HCT116 (cell line): ENCODE measurements at regions not wholly inside any gene's neighbourhood (a gene's known extent, or its start where the extent isn't known, plus 50 kb on each side); places are given as distances from the start of the nearest gene placed in this dataset.

ENCODE experiments used
- ATAC-seq: fragments of 200-7000 bp; cut with Tn5 transposase; 2 replicates; pipeline ENCODE4 v1.9.1; 2020; ENCODE audit warnings: mild to moderate bottlenecking, moderate library complexity
- BruUV-seq: library from RNA; stranded (reverse); fragments of 400-500 nt; replicated peaks from 2 replicates; lab custom pipeline; 2021; lab: Mats Ljungman, UMichigan
- CTCF ChIA-PET: fragments of 300-600 bp; sonication (Branson Sonifier 250); formaldehyde crosslinking; loops from one replicate; lab custom pipeline; 2021; ENCODE audit warnings: antibody characterized with exemption; lab: Charles Lee
- POLR2A ChIA-PET: fragments of 300-600, 350-600 bp; sonication (Branson Sonifier 250); formaldehyde crosslinking; loops from one replicate; lab custom pipeline; 2021; ENCODE audit warnings: antibody characterized with exemption; lab: Charles Lee
- RAD21 ChIA-PET, 2 experiments: fragments of 300-600 bp; sonication (Branson Sonifier 250); formaldehyde crosslinking; loops; one replicate each; lab custom pipeline; 2023; ENCODE audit warnings: low total read pairs in 2 of 2; ENCODE audit not compliant: uncharacterized antibody in 2 of 2, unreplicated experiment in 2 of 2, low non-redundant PET in 1 of 2; lab: Charles Lee
- DNase-seq: peaks from one replicate; pipeline ENCODE4 v3.0.0-alpha.2; 2010; ENCODE audit warnings: low read depth, low spot score
- H2AFZ ChIP-seq: fragments of 200-600 bp; shearing (Covaris generic), sonication (generic); 2 replicates; pipeline ENCODE4 v1.6.1; 2017; ENCODE audit warnings: low read depth, mixed run types, mixed read lengths, antibody characterized with exemption, low read length; ENCODE audit not compliant: poor library complexity, severe bottlenecking
- H3K27ac ChIP-seq: 2 replicates; pipeline ENCODE4 v1.5.1; 2012; ENCODE audit warnings: low read depth, low read length
- H3K27me3 ChIP-seq: fragments of 200-600 bp; sonication (generic); 2 replicates; pipeline ENCODE4 v1.6.1; 2016; ENCODE audit warnings: mixed run types, low read length, mixed read lengths; ENCODE audit not compliant: insufficient read depth
- H3K36me3 ChIP-seq, 2 experiments: fragments of 200-500 bp in 1 of 2; fragments of 200-600 bp in 1 of 2; sonication (Bioruptor generic) in 1 of 2; sonication (generic) in 1 of 2; 2 replicates each; pipeline versions ENCODE4 v1.5.1 to v1.6.1; 2014 to 2016; ENCODE audit warnings: low read length in 2 of 2, inconsistent platforms in 1 of 2, mixed read lengths in 1 of 2, mixed run types in 1 of 2; ENCODE audit not compliant: insufficient read depth in 2 of 2, control insufficient read depth in 1 of 2
- H3K4me1 ChIP-seq, 2 experiments: fragments of 200-600 bp in 1 of 2; sonication (generic) in 1 of 2; 2 replicates each; pipeline versions ENCODE4 v1.5.1 to v1.6.1; 2012 to 2017; ENCODE audit warnings: low read length in 2 of 2, inconsistent platforms in 1 of 2, mild to moderate bottlenecking in 1 of 2, mixed read lengths in 1 of 2, mixed run types in 1 of 2, moderate library complexity in 1 of 2; ENCODE audit not compliant: insufficient read depth in 2 of 2, control insufficient read depth in 1 of 2
- H3K4me2 ChIP-seq: fragments of 200-600 bp; sonication (generic); 2 replicates; pipeline ENCODE4 v1.6.1; 2017; ENCODE audit warnings: mixed run types, low read length, mixed read lengths
- H3K4me3 ChIP-seq, 2 experiments: fragments of 200-600 bp in 1 of 2; sonication (generic) in 1 of 2; replicated peaks in 1 of 2; 2 replicates each; pipeline ENCODE4 v1.5.1; 2011 to 2016; ENCODE audit warnings: low read length in 2 of 2, control low read depth in 1 of 2, low read depth in 1 of 2, mild to moderate bottlenecking in 1 of 2, mixed read lengths in 1 of 2, mixed run types in 1 of 2
- H3K79me2 ChIP-seq: fragments of 200-600 bp; sonication (generic); 2 replicates; pipeline ENCODE4 v1.6.1; 2017; ENCODE audit warnings: mild to moderate bottlenecking, mixed run types, low read length, moderate library complexity, mixed read lengths; ENCODE audit not compliant: insufficient read depth
- H3K9ac ChIP-seq: fragments of 200-600 bp; sonication (generic); 2 replicates; pipeline ENCODE4 v1.6.1; 2016; ENCODE audit warnings: low read length, mixed read lengths
- H3K9me2 ChIP-seq: fragments of 200-600 bp; sonication (generic), shearing (Covaris generic); 2 replicates; pipeline ENCODE4 v1.6.1; 2017; ENCODE audit warnings: mixed run types, mild to moderate bottlenecking, moderate library complexity; ENCODE audit not compliant: insufficient read depth
- H3K9me3 ChIP-seq, 2 experiments: fragments of 200-500 bp in 1 of 2; fragments of 200-600 bp in 1 of 2; sonication (Bioruptor generic) in 1 of 2; sonication (generic) in 1 of 2; 2 replicates each; pipeline ENCODE4 v1.6.1; 2014 to 2017; ENCODE audit warnings: low read length in 2 of 2, mixed read lengths in 2 of 2, inconsistent platforms in 1 of 2, low read depth in 1 of 2, mild to moderate bottlenecking in 1 of 2, mixed run types in 1 of 2, moderate library complexity in 1 of 2; ENCODE audit not compliant: control insufficient read depth in 1 of 2, insufficient read depth in 1 of 2
- H4K20me1 ChIP-seq: fragments of 200-600 bp; sonication (generic), shearing (Covaris generic); 2 replicates; pipeline ENCODE4 v1.6.1; 2017; ENCODE audit warnings: mixed run types, mild to moderate bottlenecking, moderate library complexity; ENCODE audit not compliant: insufficient read depth
- CEBPB ChIP-seq: IDR thresholded peaks from 2 replicates; pipeline ENCODE4 v1.6.1; 2012; ENCODE audit warnings: low read depth
- EGR1 ChIP-seq: IDR thresholded peaks from 2 replicates; pipeline ENCODE4 v1.6.1; 2012; ENCODE audit warnings: low read depth
- ELF1 ChIP-seq: IDR thresholded peaks from 2 replicates; pipeline ENCODE4 v1.6.1; 2012; ENCODE audit warnings: low read depth, borderline replicate concordance
- EZH2 ChIP-seq: fragments of 200-600 bp; sonication (generic); IDR thresholded peaks from 2 replicates; pipeline ENCODE4 v1.6.1; 2017; ENCODE audit warnings: antibody characterized with exemption, mixed run types
- FOSL1 ChIP-seq: IDR thresholded peaks from 2 replicates; pipeline ENCODE4 v1.6.1; 2012; ENCODE audit warnings: low read depth
- POLR2A ChIP-seq: IDR thresholded peaks from 2 replicates; pipeline ENCODE4 v1.7.0; 2011; ENCODE audit warnings: borderline replicate concordance; ENCODE audit not compliant: insufficient read depth, insufficient read length; ENCODE audit errors: extremely low read depth
- POLR2AphosphoS5 ChIP-seq: IDR thresholded peaks from 2 replicates; pipeline ENCODE4 v1.6.1; 2011; ENCODE audit warnings: mild to moderate bottlenecking, low read depth, low read length, moderate library complexity
- SIN3A ChIP-seq: IDR thresholded peaks from 2 replicates; pipeline ENCODE4 v1.6.1; 2012; ENCODE audit warnings: low read depth
- YY1 ChIP-seq: IDR thresholded peaks from 2 replicates; pipeline ENCODE4 v1.6.1; 2011; ENCODE audit warnings: low read length, low read depth, moderate library complexity, mild to moderate bottlenecking; ENCODE audit not compliant: insufficient replicate concordance; ENCODE audit errors: extremely low read depth
- ZBTB33 ChIP-seq: IDR thresholded peaks from 2 replicates; pipeline ENCODE4 v1.6.1; 2011; ENCODE audit warnings: mild to moderate bottlenecking, low read length, moderate library complexity; ENCODE audit not compliant: insufficient replicate concordance; ENCODE audit errors: extremely low read depth
- ZFX ChIP-seq: fragments of 450-650 bp; IDR thresholded peaks from 2 replicates; pipeline ENCODE4 v1.6.1; 2017
- intact Hi-C: fragments of 100-400 bp; cut with micrococcal nuclease; formaldehyde crosslinking; loops from 2 replicates; pipeline ENCODE4 v1.10.0; 2022
- TF ChIP-seq, protein P1 (sequence below): IDR thresholded peaks from 2 replicates; pipeline ENCODE4 v1.6.1; 2012

DNA sequence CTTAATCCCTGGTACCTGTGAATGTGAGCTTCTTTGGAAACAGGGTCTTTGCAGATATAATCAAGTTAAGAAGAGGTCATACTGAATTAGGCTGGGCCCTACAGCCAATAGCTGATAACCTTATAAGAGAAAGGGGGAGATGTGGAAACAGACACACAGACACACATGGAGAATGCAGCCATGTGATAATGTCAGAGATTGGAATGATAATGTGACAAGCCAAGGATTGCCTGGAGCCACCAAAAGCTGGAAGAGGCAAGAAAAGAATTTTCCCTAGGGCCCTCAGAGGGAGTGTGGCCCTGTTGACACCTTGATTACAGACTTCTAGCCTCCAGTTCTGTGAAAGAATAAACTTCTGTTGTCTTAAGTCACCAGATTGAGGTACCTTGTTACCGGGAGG is 114.5 kb upstream of the SOD1 start:
- no peaks in the 10 kb centered on the region for H3K9me2 ChIP-seq
- no peaks in the 10 kb centered on the region for H3K4me1 ChIP-seq
- no TSS peak for BruUV-seq
- no peak for TF ChIP-seq ZFX
- ATAC-seq (no peak), DNase-seq (no peak)
- no peak overlapping the region for H3K9ac ChIP-seq
- no peaks in the 10 kb centered on the region for H3K36me3 ChIP-seq
- H4K20me1 ChIP-seq = no peaks in the 10 kb centered on the region
- H3K4me3 ChIP-seq = no peak overlapping the region
- no peak overlapping the region for H3K4me2 ChIP-seq
- ChIA-PET CTCF (no interaction called here), POLR2A (no interaction called here), RAD21 (no interaction called here)
- intact Hi-C loops = no loop called here
- H3K27me3 ChIP-seq = no peaks in the 10 kb centered on the region
- H3K27ac ChIP-seq = no peak overlapping the region
- peaks cover 23% of the 10 kb centered on the region for H3K79me2 ChIP-seq
- H2AFZ ChIP-seq = no peak overlapping the region
- no peaks in the 10 kb centered on the region for H3K9me3 ChIP-seq

GRCh38 chr21:31543191-31543590 is 116.3 kb upstream of the SOD1 start:
- Histone ChIP-seq H3K27me3 (no peaks in the 10 kb centered on the region), H3K9ac (no peak overlapping the region), H3K4me1 (no peaks in the 10 kb centered on the region), H3K4me2 (no peak overlapping the region), H4K20me1 (no peaks in the 10 kb centered on the region), H3K4me3 (no peak overlapping the region), H3K27ac (no peak overlapping the region), H2AFZ (no peak overlapping the region), H3K36me3 (no peaks in the 10 kb centered on the region), H3K79me2 (peaks cover 22% of the 10 kb centered on the region), H3K9me3 (no peaks in the 10 kb centered on the region), H3K9me2 (no peaks in the 10 kb centered on the region)
- DNase-seq = no peak
- ChIA-PET CTCF (interaction anchor here (1.4 kb wide), 1 partner anchor 11 kb away, joined by 3 read pairs; no protein-coding TSS in a partner anchor), RAD21 (no interaction called here), POLR2A (no interaction called here)
- intact Hi-C loops = no loop called here
- TF ChIP-seq, protein P1, sequence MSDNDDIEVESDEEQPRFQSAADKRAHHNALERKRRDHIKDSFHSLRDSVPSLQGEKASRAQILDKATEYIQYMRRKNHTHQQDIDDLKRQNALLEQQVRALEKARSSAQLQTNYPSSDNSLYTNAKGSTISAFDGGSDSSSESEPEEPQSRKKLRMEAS = no peak
- TF ChIP-seq POLR2AphosphoS5 (no peak), YY1 (no peak), EZH2 (no peak), CEBPB (no peak), SIN3A (no peak), ZFX (no peak), ZBTB33 (no peak), ELF1 (no peak), POLR2A (no peak), FOSL1 (no peak), EGR1 (no peak)
- ATAC-seq = no peak
- no TSS peak for BruUV-seq
